Colonic mucosa (tissue), 4 donors: ENCODE measurements at regions not wholly inside any gene's neighbourhood (a gene's known extent, or its start where the extent isn't known, plus 50 kb on each side); places are given as distances from the start of the nearest gene placed in this dataset.

Source experiments
- DNase-seq: peaks from one replicate; pipeline ENCODE4 v3.0.0-alpha.2; 2020
- H3K27ac ChIP-seq: fragments of 200-600 bp; one replicate; pipeline ENCODE4 v1.8.0; 2021
- H3K27me3 ChIP-seq: fragments of 200-600 bp; one replicate; pipeline ENCODE4 v1.8.0; 2021
- H3K36me3 ChIP-seq: fragments of 200-600 bp; one replicate; pipeline ENCODE4 v1.8.0; 2021
- H3K4me1 ChIP-seq: fragments of 200-600 bp; one replicate; pipeline ENCODE4 v1.8.0; 2021; ENCODE audit warnings: mild to moderate bottlenecking
- H3K4me3 ChIP-seq: fragments of 200-600 bp; one replicate; pipeline ENCODE4 v1.8.0; 2021
- H3K9ac ChIP-seq, 2 donors: one replicate each; pipeline ENCODE4 v1.7.0; 2013; ENCODE audit warnings: control low read depth in 2 of 2, low read depth in 2 of 2, low read length in 2 of 2
- H3K9me3 ChIP-seq: fragments of 200-600 bp; one replicate; pipeline ENCODE4 v1.8.0; 2021
- intact Hi-C: fragments of 100-400 bp; cut with DNase I; formaldehyde crosslinking; loops from one replicate; pipeline ENCODE4 v1.14.1; 2022
- TF ChIP-seq, protein P1 (sequence below): fragments of 200-600 bp; IDR thresholded peaks from one replicate; pipeline ENCODE4 v1.8.0; 2022; ENCODE audit warnings: antibody characterized with exemption, mild to moderate bottlenecking
- donor health status: healthy.
- donor health status: DM: no; HTN: no; CAD: no.
- donor health status: DM: no; HTN: no; CAD: no.

GRCh38 chr11:29786092-29786491, 230.7 kb downstream of the KCNA4 start:
- no peak for DNase-seq
- intact Hi-C loops: no loop called here
- Histone ChIP-seq H3K36me3 (no peaks in the 10 kb centered on the region), H3K4me1 (no peaks in the 10 kb centered on the region), H3K9me3 (no peaks in the 10 kb centered on the region), H3K27me3 (no peaks in the 10 kb centered on the region), H3K27ac (no peak overlapping the region), H3K9ac (no peak overlapping the region), H3K4me3 (no peak overlapping the region)
- TF ChIP-seq, protein P1, sequence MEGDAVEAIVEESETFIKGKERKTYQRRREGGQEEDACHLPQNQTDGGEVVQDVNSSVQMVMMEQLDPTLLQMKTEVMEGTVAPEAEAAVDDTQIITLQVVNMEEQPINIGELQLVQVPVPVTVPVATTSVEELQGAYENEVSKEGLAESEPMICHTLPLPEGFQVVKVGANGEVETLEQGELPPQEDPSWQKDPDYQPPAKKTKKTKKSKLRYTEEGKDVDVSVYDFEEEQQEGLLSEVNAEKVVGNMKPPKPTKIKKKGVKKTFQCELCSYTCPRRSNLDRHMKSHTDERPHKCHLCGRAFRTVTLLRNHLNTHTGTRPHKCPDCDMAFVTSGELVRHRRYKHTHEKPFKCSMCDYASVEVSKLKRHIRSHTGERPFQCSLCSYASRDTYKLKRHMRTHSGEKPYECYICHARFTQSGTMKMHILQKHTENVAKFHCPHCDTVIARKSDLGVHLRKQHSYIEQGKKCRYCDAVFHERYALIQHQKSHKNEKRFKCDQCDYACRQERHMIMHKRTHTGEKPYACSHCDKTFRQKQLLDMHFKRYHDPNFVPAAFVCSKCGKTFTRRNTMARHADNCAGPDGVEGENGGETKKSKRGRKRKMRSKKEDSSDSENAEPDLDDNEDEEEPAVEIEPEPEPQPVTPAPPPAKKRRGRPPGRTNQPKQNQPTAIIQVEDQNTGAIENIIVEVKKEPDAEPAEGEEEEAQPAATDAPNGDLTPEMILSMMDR: no peak

GRCh38 chr11:29783506-29783905, 233.3 kb downstream of the KCNA4 start:
- Histone ChIP-seq H3K36me3 (no peaks in the 10 kb centered on the region), H3K9me3 (no peaks in the 10 kb centered on the region), H3K27me3 (no peaks in the 10 kb centered on the region), H3K27ac (no peak overlapping the region), H3K9ac (no peak overlapping the region), H3K4me3 (no peak overlapping the region), H3K4me1 (no peaks in the 10 kb centered on the region)
- TF ChIP-seq, protein P1: no peak
- DNase-seq: no peak
- intact Hi-C loops: no loop called here

GRCh38 chr11:29782447-29782846, 234.4 kb downstream of the KCNA4 start:
- Histone ChIP-seq H3K36me3 (no peaks in the 10 kb centered on the region), H3K9ac (no peak overlapping the region), H3K9me3 (no peaks in the 10 kb centered on the region), H3K4me3 (no peak overlapping the region), H3K4me1 (no peaks in the 10 kb centered on the region), H3K27me3 (no peaks in the 10 kb centered on the region), H3K27ac (no peak overlapping the region)
- TF ChIP-seq, protein P1: no peak
- no peak for DNase-seq
- intact Hi-C loops: no loop called here

- no peak for DNase-seq
- TF ChIP-seq, protein P1: no peak
- H3K4me1 ChIP-seq: no peaks in the 10 kb centered on the region
- no peak overlapping the region for H3K9ac ChIP-seq
- H3K36me3 ChIP-seq: no peaks in the 10 kb centered on the region
- no peaks in the 10 kb centered on the region for H3K27me3 ChIP-seq
- intact Hi-C loops: no loop called here
- H3K4me3 ChIP-seq: no peak overlapping the region
- H3K27ac ChIP-seq: no peak overlapping the region
- H3K9me3 ChIP-seq: no peaks in the 10 kb centered on the region
These were observed 235.6 kb downstream of the KCNA4 start for GRCh38 chr11:29781268-29781667.

- Histone ChIP-seq H3K27me3 (no peaks in the 10 kb centered on the region), H3K9me3 (no peaks in the 10 kb centered on the region), H3K4me1 (no peaks in the 10 kb centered on the region), H3K27ac (no peak overlapping the region), H3K4me3 (no peak overlapping the region), H3K36me3 (no peaks in the 10 kb centered on the region), H3K9ac (no peak overlapping the region)
- TF ChIP-seq, protein P1: no peak
- no peak for DNase-seq
- intact Hi-C loops: no loop called here
These were observed 236.1 kb downstream of the KCNA4 start for GRCh38 chr11:29780756-29781155.
